ENCODE measurements at regions not wholly inside any gene's neighbourhood (a gene's known extent, or its start where the extent isn't known, plus 50 kb on each side); places are given as distances from the start of the nearest gene placed in this dataset.

- WGBS (ENCODE audit: extremely low coverage, insufficient coverage, low lambda C conversion rate), result no CpG with 5 or more reads among the region's 4 CpGs
- H3K4ac ChIP-seq (ENCODE audit: low read depth, low read length), result no peak overlapping the region
- H3K79me1 ChIP-seq (ENCODE audit: low read length), result no peaks in the 10 kb centered on the region
- H3K27me3 ChIP-seq (ENCODE audit: insufficient read depth, low read length, poor library complexity), result no peaks in the 10 kb centered on the region
- H3K23ac ChIP-seq (ENCODE audit: low read length), result no peak overlapping the region
- H2BK120ac ChIP-seq (ENCODE audit: low read depth, low read length), result no peak overlapping the region
- H3K18ac ChIP-seq (ENCODE audit: low read length), result no peak overlapping the region
- H3K4me3 ChIP-seq (ENCODE audit: low read length), result no peak overlapping the region
- H2BK5ac ChIP-seq (ENCODE audit: low read length), result no peak overlapping the region
- no peaks in the 10 kb centered on the region for H3K79me2 ChIP-seq (ENCODE audit: control insufficient read depth, insufficient read depth, low read length)
- no peak overlapping the region for H4K8ac ChIP-seq (ENCODE audit: low read depth, low read length)
- no peak overlapping the region for H2AK5ac ChIP-seq (ENCODE audit: low read length)
- H3K36me3 ChIP-seq (ENCODE audit: control insufficient read depth, insufficient read depth, low read length), result no peaks in the 10 kb centered on the region
- no peak for DNase-seq
- no peak overlapping the region for H3K27ac ChIP-seq (ENCODE audit: low read depth, low read length)
- H3K9ac ChIP-seq (ENCODE audit: low read length), result no peak overlapping the region
- H3K4me1 ChIP-seq (ENCODE audit: control insufficient read depth, low read depth, low read length), result no peaks in the 10 kb centered on the region
- no peak overlapping the region for H4K5ac ChIP-seq (ENCODE audit: low read length)
- H3K56ac ChIP-seq (ENCODE audit: low read length), result no peak overlapping the region
- H2BK15ac ChIP-seq (replicated peaks; ENCODE audit: low read depth), result no peak overlapping the region
- H3K4me2 ChIP-seq (ENCODE audit: low read length), result no peak overlapping the region
Measured at GRCh38 chr7:13826752-13827151, 162.7 kb downstream of the ETV1 start.

- Histone ChIP-seq H2BK5ac (ENCODE audit: low read length) (no peak overlapping the region), H2BK15ac (replicated peaks; ENCODE audit: low read depth) (no peak overlapping the region), H2AK5ac (ENCODE audit: low read length) (no peak overlapping the region), H3K18ac (ENCODE audit: low read length) (no peak overlapping the region), H3K4me1 (ENCODE audit: control insufficient read depth, low read depth, low read length) (no peaks in the 10 kb centered on the region), H3K36me3 (ENCODE audit: control insufficient read depth, insufficient read depth, low read length) (no peaks in the 10 kb centered on the region), H3K27me3 (ENCODE audit: insufficient read depth, low read length, poor library complexity) (no peaks in the 10 kb centered on the region), H3K56ac (ENCODE audit: low read length) (no peak overlapping the region), H4K5ac (ENCODE audit: low read length) (no peak overlapping the region), H3K27ac (ENCODE audit: low read depth, low read length) (no peak overlapping the region), H3K79me2 (ENCODE audit: control insufficient read depth, insufficient read depth, low read length) (no peaks in the 10 kb centered on the region), H3K79me1 (ENCODE audit: low read length) (no peaks in the 10 kb centered on the region), H3K4me2 (ENCODE audit: low read length) (no peak overlapping the region), H2BK120ac (ENCODE audit: low read depth, low read length) (no peak overlapping the region), H3K9ac (ENCODE audit: low read length) (no peak overlapping the region), H3K4me3 (ENCODE audit: low read length) (no peak overlapping the region), H3K23ac (ENCODE audit: low read length) (no peak overlapping the region), H3K4ac (ENCODE audit: low read depth, low read length) (no peak overlapping the region), H4K8ac (ENCODE audit: low read depth, low read length) (no peak overlapping the region)
- WGBS (ENCODE audit: extremely low coverage, insufficient coverage, low lambda C conversion rate), result no CpG with 5 or more reads among the region's 5 CpGs
- DNase-seq, result no peak
Measured at GRCh38 chr7:13827716-13828115, 161.8 kb downstream of the ETV1 start.

GRCh38 chr7:13829231-13829630, 160.2 kb downstream of the ETV1 start:
- H3K4me1 ChIP-seq (ENCODE audit: control insufficient read depth, low read depth, low read length), result peaks cover 1% of the 10 kb centered on the region
- H3K4me3 ChIP-seq (ENCODE audit: low read length), result no peak overlapping the region
- no peak overlapping the region for H4K5ac ChIP-seq (ENCODE audit: low read length)
- H2BK120ac ChIP-seq (ENCODE audit: low read depth, low read length), result no peak overlapping the region
- H3K27me3 ChIP-seq (ENCODE audit: insufficient read depth, low read length, poor library complexity), result no peaks in the 10 kb centered on the region
- H2BK5ac ChIP-seq (ENCODE audit: low read length), result no peak overlapping the region
- H2BK15ac ChIP-seq (replicated peaks; ENCODE audit: low read depth), result no peak overlapping the region
- no peaks in the 10 kb centered on the region for H3K79me1 ChIP-seq (ENCODE audit: low read length)
- WGBS (ENCODE audit: extremely low coverage, insufficient coverage, low lambda C conversion rate), result no CpG with 5 or more reads among the region's 2 CpGs
- no peak overlapping the region for H3K9ac ChIP-seq (ENCODE audit: low read length)
- no peak for DNase-seq
- no peak overlapping the region for H4K8ac ChIP-seq (ENCODE audit: low read depth, low read length)
- H2AK5ac ChIP-seq (ENCODE audit: low read length), result no peak overlapping the region
- no peak overlapping the region for H3K23ac ChIP-seq (ENCODE audit: low read length)
- H3K56ac ChIP-seq (ENCODE audit: low read length), result no peak overlapping the region
- no peak overlapping the region for H3K18ac ChIP-seq (ENCODE audit: low read length)
- H3K79me2 ChIP-seq (ENCODE audit: control insufficient read depth, insufficient read depth, low read length), result no peaks in the 10 kb centered on the region
- H3K36me3 ChIP-seq (ENCODE audit: control insufficient read depth, insufficient read depth, low read length), result no peaks in the 10 kb centered on the region
- H3K4ac ChIP-seq (ENCODE audit: low read depth, low read length), result no peak overlapping the region
- H3K27ac ChIP-seq (ENCODE audit: low read depth, low read length), result no peak overlapping the region
- H3K4me2 ChIP-seq (ENCODE audit: low read length), result no peak overlapping the region

GRCh38 chr7:13829914-13830900, 159.3 kb downstream of the ETV1 start:
- no peaks in the 10 kb centered on the region for H3K79me2 ChIP-seq (ENCODE audit: control insufficient read depth, insufficient read depth, low read length)
- H4K8ac ChIP-seq (ENCODE audit: low read depth, low read length), result no peak overlapping the region
- H3K4ac ChIP-seq (ENCODE audit: low read depth, low read length), result no peak overlapping the region
- H3K36me3 ChIP-seq (ENCODE audit: control insufficient read depth, insufficient read depth, low read length), result no peaks in the 10 kb centered on the region
- no peaks in the 10 kb centered on the region for H3K27me3 ChIP-seq (ENCODE audit: insufficient read depth, low read length, poor library complexity)
- H3K4me3 ChIP-seq (ENCODE audit: low read length), result no peak overlapping the region
- H3K18ac ChIP-seq (ENCODE audit: low read length), result no peak overlapping the region
- no CpG with 5 or more reads among the region's 6 CpGs for WGBS (ENCODE audit: extremely low coverage, insufficient coverage, low lambda C conversion rate)
- H3K56ac ChIP-seq (ENCODE audit: low read length), result no peak overlapping the region
- H2AK5ac ChIP-seq (ENCODE audit: low read length), result no peak overlapping the region
- no peak overlapping the region for H3K9ac ChIP-seq (ENCODE audit: low read length)
- peaks cover 5% of the 10 kb centered on the region for H3K4me1 ChIP-seq (ENCODE audit: control insufficient read depth, low read depth, low read length)
- H3K23ac ChIP-seq (ENCODE audit: low read length), result no peak overlapping the region
- no peaks in the 10 kb centered on the region for H3K79me1 ChIP-seq (ENCODE audit: low read length)
- H3K4me2 ChIP-seq (ENCODE audit: low read length), result no peak overlapping the region
- H2BK5ac ChIP-seq (ENCODE audit: low read length), result no peak overlapping the region
- H4K5ac ChIP-seq (ENCODE audit: low read length), result no peak overlapping the region
- H3K27ac ChIP-seq (ENCODE audit: low read depth, low read length), result no peak overlapping the region
- no peak overlapping the region for H2BK15ac ChIP-seq (replicated peaks; ENCODE audit: low read depth)
- no peak overlapping the region for H2BK120ac ChIP-seq (ENCODE audit: low read depth, low read length)
- no peak for DNase-seq

- no peak overlapping the region for H3K4me2 ChIP-seq (ENCODE audit: low read length)
- no peaks in the 10 kb centered on the region for H3K36me3 ChIP-seq (ENCODE audit: control insufficient read depth, insufficient read depth, low read length)
- H3K23ac ChIP-seq (ENCODE audit: low read length), result no peak overlapping the region
- no peak overlapping the region for H4K5ac ChIP-seq (ENCODE audit: low read length)
- H4K8ac ChIP-seq (ENCODE audit: low read depth, low read length), result no peak overlapping the region
- H2BK120ac ChIP-seq (ENCODE audit: low read depth, low read length), result no peak overlapping the region
- no peak overlapping the region for H3K18ac ChIP-seq (ENCODE audit: low read length)
- H2AK5ac ChIP-seq (ENCODE audit: low read length), result no peak overlapping the region
- no peaks in the 10 kb centered on the region for H3K27me3 ChIP-seq (ENCODE audit: insufficient read depth, low read length, poor library complexity)
- no peak for DNase-seq
- peaks cover 5% of the 10 kb centered on the region for H3K4me1 ChIP-seq (ENCODE audit: control insufficient read depth, low read depth, low read length)
- no peak overlapping the region for H3K4ac ChIP-seq (ENCODE audit: low read depth, low read length)
- H3K4me3 ChIP-seq (ENCODE audit: low read length), result no peak overlapping the region
- H3K79me1 ChIP-seq (ENCODE audit: low read length), result no peaks in the 10 kb centered on the region
- H2BK5ac ChIP-seq (ENCODE audit: low read length), result no peak overlapping the region
- no peak overlapping the region for H3K9ac ChIP-seq (ENCODE audit: low read length)
- H3K79me2 ChIP-seq (ENCODE audit: control insufficient read depth, insufficient read depth, low read length), result no peaks in the 10 kb centered on the region
- no peak overlapping the region for H3K56ac ChIP-seq (ENCODE audit: low read length)
- no peak overlapping the region for H2BK15ac ChIP-seq (replicated peaks; ENCODE audit: low read depth)
- no peak overlapping the region for H3K27ac ChIP-seq (ENCODE audit: low read depth, low read length)
Measured at GRCh38 chr7:13832346-13832745, 157.1 kb downstream of the ETV1 start.

Measured in mesendoderm (in vitro differentiated cells).